PC-9 (cell line): ENCODE measurements at regions not wholly inside any gene's neighbourhood (a gene's known extent, or its start where the extent isn't known, plus 50 kb on each side); places are given as distances from the start of the nearest gene placed in this dataset.

Experiments used
- BruUV-seq: library from RNA; stranded (reverse); fragments of 400-500 nt; replicated peaks from 2 replicates; lab custom pipeline; 2021; lab: Mats Ljungman, UMichigan
- CTCF ChIA-PET: fragments of 300-600 bp; sonication (Branson Sonifier 250); formaldehyde crosslinking; loops from one replicate; lab custom pipeline; 2022; ENCODE audit warnings: antibody characterized with exemption; lab: Charles Lee
- POLR2A ChIA-PET: fragments of 300-600 bp; sonication (Branson Sonifier 250); formaldehyde crosslinking; loops from one replicate; lab custom pipeline; 2022; ENCODE audit warnings: antibody characterized with exemption; ENCODE audit not compliant: unreplicated experiment; lab: Charles Lee
- DNase-seq, 2 experiments: peaks; one replicate each; pipeline versions ENCODE4 v3.0.0 to v3.0.0-alpha.2; 2015 to 2022; ENCODE audit warnings: mixed read lengths in 1 of 2
- H2AFZ ChIP-seq: fragments of 200-600 bp; sonication (generic); 2 replicates; pipeline ENCODE4 v1.8.1; 2017; ENCODE audit warnings: antibody characterized with exemption
- H3F3A ChIP-seq: fragments of 200-600 bp; sonication (generic); 2 replicates; pipeline ENCODE4 v1.8.1; 2017; ENCODE audit warnings: antibody characterized with exemption, mild to moderate bottlenecking, low read depth; ENCODE audit not compliant: insufficient read depth
- H3K27ac ChIP-seq: fragments of 200-600 bp; sonication (generic); 2 replicates; pipeline ENCODE4 v1.6.1; 2016; ENCODE audit warnings: mixed run types
- H3K27me3 ChIP-seq: fragments of 200-600 bp; sonication (generic); 2 replicates; pipeline ENCODE4 v1.6.1; 2016; ENCODE audit warnings: low read depth, mixed run types; ENCODE audit not compliant: insufficient read depth
- H3K36me3 ChIP-seq: fragments of 200-600 bp; sonication (generic); 2 replicates; pipeline ENCODE4 v1.6.1; 2016; ENCODE audit warnings: low read depth, mixed run types
- H3K4me1 ChIP-seq: fragments of 200-600 bp; sonication (generic); replicated peaks from 2 replicates; pipeline ENCODE4 v1.6.1; 2016; ENCODE audit warnings: mixed run types; ENCODE audit not compliant: insufficient read depth
- H3K4me2 ChIP-seq: fragments of 200-600 bp; sonication (generic); 2 replicates; pipeline ENCODE4 v1.6.1; 2017; ENCODE audit warnings: mixed run types
- H3K4me3 ChIP-seq: fragments of 200-600 bp; sonication (generic); 2 replicates; pipeline ENCODE4 v1.6.1; 2016; ENCODE audit warnings: mixed run types
- H3K79me2 ChIP-seq: fragments of 200-600 bp; sonication (generic); 2 replicates; pipeline ENCODE4 v1.6.1; 2017; ENCODE audit warnings: low read depth, mixed run types
- H3K9me2 ChIP-seq: fragments of 200-600 bp; sonication (generic); 2 replicates; pipeline ENCODE4 v1.8.1; 2017; ENCODE audit warnings: mild to moderate bottlenecking; ENCODE audit not compliant: insufficient read depth
- H3K9me3 ChIP-seq: fragments of 200-600 bp; sonication (generic); 2 replicates; pipeline ENCODE4 v1.8.1; 2016; ENCODE audit warnings: low read depth; ENCODE audit not compliant: insufficient read depth
- H4K20me1 ChIP-seq: fragments of 200-600 bp; sonication (generic); 2 replicates; pipeline ENCODE4 v1.8.1; 2017; ENCODE audit not compliant: insufficient read depth
- EZH2 ChIP-seq: fragments of 200-600 bp; sonication (generic); IDR thresholded peaks from 2 replicates; pipeline ENCODE4 v1.8.0; 2017; ENCODE audit warnings: antibody characterized with exemption, low read depth
- intact Hi-C: fragments of 100-400 bp; cut with micrococcal nuclease; formaldehyde crosslinking; loops from one replicate; pipeline ENCODE4 v1.10.0; 2022; ENCODE audit not compliant: unreplicated experiment
- TF ChIP-seq, protein P1 (sequence below): fragments of 200-600 bp; sonication (generic); conservative IDR thresholded peaks from 2 replicates; pipeline ENCODE4 v1.6.1; 2017; ENCODE audit warnings: mixed run types, antibody characterized with exemption, mild to moderate bottlenecking, moderate library complexity

DNA sequence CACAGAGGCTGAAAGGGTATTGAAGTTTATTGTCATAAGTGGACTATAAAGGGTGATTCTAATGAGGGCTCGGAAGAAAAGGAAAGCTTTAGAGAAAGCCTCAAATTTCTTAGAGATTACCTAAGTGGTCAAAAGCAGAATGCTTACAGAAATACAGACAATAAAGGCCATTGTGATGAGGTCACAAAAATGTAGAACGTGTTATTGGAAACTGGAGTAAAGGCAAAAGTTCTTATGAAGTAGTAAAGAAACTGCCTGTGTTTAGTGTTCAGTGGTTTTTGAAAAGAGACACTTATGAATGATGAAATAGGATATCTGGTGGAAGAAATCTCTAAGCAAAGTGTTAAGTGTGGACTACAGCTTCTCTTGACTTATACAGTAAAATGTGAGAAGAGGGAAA is 726.9 kb downstream of the DNAH5 start:
- intact Hi-C loops = no loop called here
- H3K27me3 ChIP-seq = no peaks in the 10 kb centered on the region
- H3K27ac ChIP-seq = no peak overlapping the region
- no peaks in the 10 kb centered on the region for H3K4me1 ChIP-seq
- no peak overlapping the region for H3K4me2 ChIP-seq
- H3K4me3 ChIP-seq = no peak overlapping the region
- CTCF ChIA-PET = interaction anchor here (0.5 kb wide), 1 partner anchor 369 kb away, joined by 6 read pairs; no protein-coding TSS in a partner anchor
- no peaks in the 10 kb centered on the region for H4K20me1 ChIP-seq
- TF ChIP-seq, protein P1, sequence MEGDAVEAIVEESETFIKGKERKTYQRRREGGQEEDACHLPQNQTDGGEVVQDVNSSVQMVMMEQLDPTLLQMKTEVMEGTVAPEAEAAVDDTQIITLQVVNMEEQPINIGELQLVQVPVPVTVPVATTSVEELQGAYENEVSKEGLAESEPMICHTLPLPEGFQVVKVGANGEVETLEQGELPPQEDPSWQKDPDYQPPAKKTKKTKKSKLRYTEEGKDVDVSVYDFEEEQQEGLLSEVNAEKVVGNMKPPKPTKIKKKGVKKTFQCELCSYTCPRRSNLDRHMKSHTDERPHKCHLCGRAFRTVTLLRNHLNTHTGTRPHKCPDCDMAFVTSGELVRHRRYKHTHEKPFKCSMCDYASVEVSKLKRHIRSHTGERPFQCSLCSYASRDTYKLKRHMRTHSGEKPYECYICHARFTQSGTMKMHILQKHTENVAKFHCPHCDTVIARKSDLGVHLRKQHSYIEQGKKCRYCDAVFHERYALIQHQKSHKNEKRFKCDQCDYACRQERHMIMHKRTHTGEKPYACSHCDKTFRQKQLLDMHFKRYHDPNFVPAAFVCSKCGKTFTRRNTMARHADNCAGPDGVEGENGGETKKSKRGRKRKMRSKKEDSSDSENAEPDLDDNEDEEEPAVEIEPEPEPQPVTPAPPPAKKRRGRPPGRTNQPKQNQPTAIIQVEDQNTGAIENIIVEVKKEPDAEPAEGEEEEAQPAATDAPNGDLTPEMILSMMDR = no peak
- POLR2A ChIA-PET = no interaction called here
- H3K36me3 ChIP-seq = no peaks in the 10 kb centered on the region
- H3F3A ChIP-seq = no peaks in the 10 kb centered on the region
- H3K79me2 ChIP-seq = no peaks in the 10 kb centered on the region
- BruUV-seq = no TSS peak
- DNase-seq = no peak
- H2AFZ ChIP-seq = no peak overlapping the region
- no peaks in the 10 kb centered on the region for H3K9me3 ChIP-seq
- H3K9me2 ChIP-seq = no peaks in the 10 kb centered on the region

DNA sequence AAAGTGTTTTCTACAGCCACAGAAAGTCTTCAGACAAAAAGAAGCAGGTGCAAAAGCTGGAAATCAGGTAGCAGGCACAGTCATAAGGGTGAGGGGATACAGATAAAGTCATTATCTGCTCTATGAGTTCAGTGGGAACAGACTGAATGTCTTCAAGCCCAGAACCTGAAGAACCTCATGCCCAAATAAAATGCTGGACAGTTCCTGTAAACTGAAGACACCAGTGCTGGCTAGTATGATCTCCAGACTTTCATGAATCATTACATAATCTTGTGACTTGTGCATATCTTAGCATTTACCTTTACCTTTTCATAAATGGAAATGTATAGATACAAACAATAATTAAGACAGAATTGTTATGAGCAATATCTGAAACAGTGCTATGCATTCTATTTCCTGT is 728.7 kb downstream of the DNAH5 start:
- Histone ChIP-seq H3K9me2 (no peaks in the 10 kb centered on the region; the same call in 1 of the 2 replicates), H3K9me3 (no peaks in the 10 kb centered on the region), H3K36me3 (no peaks in the 10 kb centered on the region), H3K4me3 (no peak overlapping the region), H3F3A (no peaks in the 10 kb centered on the region), H3K79me2 (no peaks in the 10 kb centered on the region), H3K27me3 (no peaks in the 10 kb centered on the region), H3K4me2 (no peak overlapping the region), H2AFZ (no peak overlapping the region), H4K20me1 (no peaks in the 10 kb centered on the region), H3K4me1 (no peaks in the 10 kb centered on the region), H3K27ac (no peak overlapping the region)
- TF ChIP-seq EZH2 = no peak
- TF ChIP-seq, protein P1 = no peak
- CTCF ChIA-PET = no interaction called here
- no TSS peak for BruUV-seq
- no peak for DNase-seq
- intact Hi-C loops = no loop called here
- POLR2A ChIA-PET = no interaction called here

DNA sequence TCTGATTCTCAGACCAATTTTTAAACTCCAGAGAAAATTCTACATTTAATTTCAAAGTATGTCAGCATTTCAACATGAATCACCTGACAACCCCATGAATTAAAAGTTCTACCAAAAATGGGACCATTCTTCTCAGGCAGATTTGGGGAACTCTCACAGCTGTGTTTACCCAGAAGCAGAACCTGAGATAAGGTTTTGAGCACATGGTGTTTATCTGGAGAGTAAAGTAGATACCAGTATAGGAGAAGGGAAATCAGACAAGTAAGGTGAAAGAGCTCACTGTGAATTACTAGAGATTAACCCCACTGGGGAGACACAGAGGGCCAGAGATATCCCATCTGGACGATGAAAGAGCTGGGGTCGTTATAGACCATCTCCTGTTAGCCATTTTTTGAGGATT is 729.1 kb downstream of the DNAH5 start:
- Histone ChIP-seq H3K4me3 (no peak overlapping the region), H4K20me1 (no peaks in the 10 kb centered on the region), H2AFZ (no peak overlapping the region), H3K4me1 (no peaks in the 10 kb centered on the region), H3K9me3 (no peaks in the 10 kb centered on the region), H3K27me3 (no peaks in the 10 kb centered on the region), H3K36me3 (no peaks in the 10 kb centered on the region), H3F3A (no peaks in the 10 kb centered on the region), H3K27ac (no peak overlapping the region), H3K79me2 (no peaks in the 10 kb centered on the region), H3K9me2 (no peaks in the 10 kb centered on the region; the same call in 1 of the 2 replicates), H3K4me2 (no peak overlapping the region)
- ChIA-PET CTCF (no interaction called here), POLR2A (no interaction called here)
- TF ChIP-seq EZH2 = no peak
- TF ChIP-seq, protein P1 = no peak
- no peak for DNase-seq
- BruUV-seq = no TSS peak
- intact Hi-C loops = no loop called here
